H1 (cell line): ENCODE measurements at regions not wholly inside any gene's neighbourhood (a gene's known extent, or its start where the extent isn't known, plus 50 kb on each side); places are given as distances from the start of the nearest gene placed in this dataset.

Experiments used
- CTCF ChIA-PET: fragments of 300-600 bp; sonication (Branson Sonifier 250); formaldehyde crosslinking; loops from one replicate; lab custom pipeline; 2021; ENCODE audit not compliant: partially characterized antibody; lab: Charles Lee
- POLR2A ChIA-PET: fragments of 300-600 bp; sonication (Branson Sonifier 250); formaldehyde crosslinking; loops from one replicate; lab custom pipeline; 2021; ENCODE audit warnings: inconsistent platforms; ENCODE audit not compliant: partially characterized antibody; lab: Charles Lee
- DNase-seq, 2 experiments: peaks; one replicate each; pipeline versions ENCODE4 v3.0.0 to v3.0.0-alpha.2; 2010 to 2022; ENCODE audit warnings: low spot score in 2 of 2, low read depth in 1 of 2, mixed read lengths in 1 of 2
- FAIRE-seq: peaks from 2 replicates; lab custom pipeline; 2011; peaks lifted over from hg19 to GRCh38; lab: Jason Lieb, UNC
- H2AFZ ChIP-seq: 2 replicates; pipeline ENCODE4 v1.8.1; 2012; ENCODE audit warnings: low read length, inconsistent platforms
- H2AK5ac ChIP-seq: 2 replicates; pipeline ENCODE4 v1.6.1; 2013; ENCODE audit warnings: low read depth, low read length
- H2BK120ac ChIP-seq: replicated peaks from 2 replicates; pipeline ENCODE3; 2013; ENCODE audit warnings: low read depth, low read length, inconsistent platforms
- H2BK12ac ChIP-seq: 2 replicates; pipeline ENCODE4 v1.6.1; 2013; ENCODE audit warnings: low read depth, low read length
- H2BK15ac ChIP-seq: 2 replicates; pipeline ENCODE4 v1.6.1; 2013; ENCODE audit warnings: low read length
- H2BK20ac ChIP-seq: 2 replicates; pipeline ENCODE4 v1.6.1; 2013; ENCODE audit warnings: low read length
- H2BK5ac ChIP-seq: 2 replicates; pipeline ENCODE4 v1.6.1; 2013; ENCODE audit warnings: low read depth, low read length
- H3K14ac ChIP-seq: 2 replicates; pipeline ENCODE4 v1.6.1; 2013; ENCODE audit warnings: inconsistent platforms; ENCODE audit not compliant: insufficient read length
- H3K18ac ChIP-seq: 2 replicates; pipeline ENCODE4 v1.6.1; 2013; ENCODE audit warnings: low read length; ENCODE audit errors: extremely low read depth
- H3K23ac ChIP-seq: 2 replicates; pipeline ENCODE4 v1.6.1; 2013; ENCODE audit warnings: inconsistent platforms; ENCODE audit not compliant: insufficient read length
- H3K23me2 ChIP-seq: 2 replicates; pipeline ENCODE4 v1.6.1; 2013; ENCODE audit warnings: low read depth, low read length
- H3K27ac ChIP-seq: 2 replicates; pipeline ENCODE4 v1.6.1; 2011; ENCODE audit warnings: low read depth, low read length, inconsistent platforms
- H3K27me3 ChIP-seq, 4 experiments: replicated peaks in 1 of 4; 1 replicate in 1 of 4; 2 replicates in 3 of 4; pipeline versions ENCODE4 v1.6.1 to v1.8.1; 2011 to 2013; ENCODE audit warnings: low read length in 3 of 4, mild to moderate bottlenecking in 3 of 4, inconsistent platforms in 2 of 4, mixed read lengths in 2 of 4, moderate library complexity in 1 of 4; ENCODE audit not compliant: control insufficient read depth in 3 of 4, insufficient read depth in 3 of 4; ENCODE audit errors: extremely low read depth in 1 of 4
- H3K36me3 ChIP-seq, 4 experiments: 2 replicates each; pipeline versions ENCODE4 v1.6.1 to v1.8.1; 2011 to 2013; ENCODE audit warnings: mild to moderate bottlenecking in 4 of 4, low read length in 3 of 4, moderate library complexity in 2 of 4, control low read depth in 1 of 4, inconsistent platforms in 1 of 4; ENCODE audit not compliant: insufficient read depth in 4 of 4, control insufficient read depth in 2 of 4
- H3K4ac ChIP-seq: replicated peaks from 2 replicates; pipeline ENCODE3; 2013; ENCODE audit warnings: low read length, low read depth, mixed read lengths, inconsistent platforms; ENCODE audit not compliant: insufficient read length
- H3K4me1 ChIP-seq, 4 experiments: replicated peaks in 1 of 4; 1 replicate in 1 of 4; 2 replicates in 3 of 4; pipeline versions ENCODE4 v1.6.1 to v1.8.1; 2011 to 2013; ENCODE audit warnings: low read length in 3 of 4, inconsistent platforms in 2 of 4, mixed read lengths in 1 of 4; ENCODE audit not compliant: insufficient read depth in 4 of 4, control insufficient read depth in 3 of 4
- H3K4me2 ChIP-seq, 2 experiments: 2 replicates each; pipeline versions ENCODE4 v1.6.1 to v1.8.1; 2011 to 2013; ENCODE audit warnings: low read depth in 2 of 2, low read length in 2 of 2, control low read depth in 1 of 2, inconsistent platforms in 1 of 2, mild to moderate bottlenecking in 1 of 2; ENCODE audit not compliant: insufficient read depth in 1 of 2
- H3K4me3 ChIP-seq, 4 experiments: fragments of 200-600, 300-600 bp in 1 of 4; sonication (generic), shearing (Covaris generic), sonication (Bioruptor Twin) in 1 of 4; 2 replicates each; pipeline versions ENCODE4 v1.5.1 to v1.8.1; 2011 to 2016; ENCODE audit warnings: low read length in 4 of 4, low read depth in 3 of 4, control low read depth in 2 of 4, inconsistent platforms in 2 of 4, mild to moderate bottlenecking in 2 of 4, mixed read lengths in 1 of 4, moderate library complexity in 1 of 4; ENCODE audit not compliant: insufficient read depth in 2 of 4; ENCODE audit errors: extremely low read depth in 1 of 4
- H3K56ac ChIP-seq: replicated peaks from 2 replicates; pipeline ENCODE3; 2013; ENCODE audit warnings: low read depth, mild to moderate bottlenecking, mixed read lengths, low read length, inconsistent platforms; ENCODE audit not compliant: insufficient read length
- H3K79me1 ChIP-seq: 2 replicates; pipeline ENCODE4 v1.6.1; 2013; ENCODE audit warnings: low read depth, low read length, control low read depth
- H3K79me2 ChIP-seq, 2 experiments: 2 replicates each; pipeline versions ENCODE4 v1.6.1 to v1.8.1; 2012 to 2013; ENCODE audit warnings: low read length in 2 of 2, mild to moderate bottlenecking in 2 of 2, inconsistent platforms in 1 of 2; ENCODE audit not compliant: insufficient read depth in 2 of 2, control insufficient read depth in 1 of 2
- H3K9ac ChIP-seq, 4 experiments: replicated peaks in 1 of 4; 1 replicate in 1 of 4; 2 replicates in 3 of 4; pipeline versions ENCODE4 v1.6.1 to v1.8.1; 2011 to 2013; ENCODE audit warnings: low read depth in 3 of 4, low read length in 3 of 4, control low read depth in 2 of 4, mild to moderate bottlenecking in 2 of 4, moderate library complexity in 2 of 4, inconsistent platforms in 1 of 4; ENCODE audit errors: extremely low read depth in 1 of 4
- H3K9me3 ChIP-seq, 2 experiments: 2 replicates each; pipeline versions ENCODE4 v1.6.1 to v1.8.1; 2012 to 2013; ENCODE audit warnings: mild to moderate bottlenecking in 2 of 2, moderate library complexity in 2 of 2, control low read depth in 1 of 2, inconsistent platforms in 1 of 2, low read depth in 1 of 2, low read length in 1 of 2, mixed read lengths in 1 of 2; ENCODE audit not compliant: insufficient read depth in 2 of 2
- H4K20me1 ChIP-seq, 2 experiments: replicated peaks in 1 of 2; 2 replicates each; pipeline versions ENCODE3 to v1.8.1; 2011 to 2013; ENCODE audit warnings: inconsistent platforms in 2 of 2, low read length in 2 of 2, mild to moderate bottlenecking in 1 of 2; ENCODE audit not compliant: insufficient read depth in 2 of 2, control insufficient read depth in 1 of 2
- H4K5ac ChIP-seq: 2 replicates; pipeline ENCODE4 v1.6.1; 2013; ENCODE audit warnings: low read length, low read depth, mixed read lengths, inconsistent platforms; ENCODE audit not compliant: insufficient read length
- H4K8ac ChIP-seq: 2 replicates; pipeline ENCODE4 v1.8.0; 2013; ENCODE audit warnings: mild to moderate bottlenecking, moderate library complexity, low read length, inconsistent platforms; ENCODE audit not compliant: insufficient read depth; ENCODE audit errors: extremely low read depth
- H4K91ac ChIP-seq: replicated peaks from 2 replicates; pipeline ENCODE3; 2013; ENCODE audit warnings: low read length, mixed read lengths, inconsistent platforms; ENCODE audit not compliant: insufficient read length
- CBX8 ChIP-seq: fragments of 300-800, 300-1000 bp; sonication (generic); IDR thresholded peaks from 2 replicates; pipeline ENCODE4 v1.7.1; 2016; ENCODE audit warnings: low read depth, low read length, borderline replicate concordance
- EZH2 ChIP-seq: fragments of 200-600 bp; sonication (generic); IDR thresholded peaks from 2 replicates; pipeline ENCODE4 v1.7.1; 2012; ENCODE audit warnings: low read depth, mild to moderate bottlenecking, moderate library complexity, low read length, inconsistent platforms; ENCODE audit not compliant: severe bottlenecking
- KDM4A ChIP-seq: IDR thresholded peaks from one replicate; pipeline ENCODE4 v1.7.1; 2012; ENCODE audit warnings: low read depth, mild to moderate bottlenecking, moderate library complexity, low read length, inconsistent platforms; ENCODE audit not compliant: severe bottlenecking
- MAFK ChIP-seq: IDR thresholded peaks from 2 replicates; pipeline ENCODE4 v1.6.1; 2012; ENCODE audit warnings: low read depth, mild to moderate bottlenecking, improper control_type of control experiment, low read length
- RAD21 ChIP-seq, 2 experiments: IDR thresholded peaks in 1 of 2; conservative IDR thresholded peaks in 1 of 2; 2 replicates each; pipeline ENCODE4 v1.6.1; 2011; ENCODE audit warnings: low read depth in 2 of 2, low read length in 2 of 2, improper control_type of control experiment in 1 of 2, inconsistent platforms in 1 of 2, mild to moderate bottlenecking in 1 of 2, moderate library complexity in 1 of 2
- SUZ12 ChIP-seq: fragments of 200-600 bp; sonication (generic); IDR thresholded peaks from 2 replicates; pipeline ENCODE4 v1.6.1; 2012; ENCODE audit warnings: mild to moderate bottlenecking, inconsistent platforms, low read length, moderate library complexity, mixed read lengths
- TAF7 ChIP-seq: optimal IDR thresholded peaks from 2 replicates; pipeline ENCODE3; 2011; ENCODE audit warnings: low read depth, mild to moderate bottlenecking, inconsistent platforms, low read length, moderate library complexity, borderline replicate concordance
- TBP ChIP-seq: IDR thresholded peaks from 2 replicates; pipeline ENCODE4 v1.6.1; 2011; ENCODE audit warnings: low read depth, low read length, improper control_type of control experiment
- WGBS, 2 experiments: shearing (Covaris generic) in 1 of 2; methylation state at CpG; one replicate each; pipeline versions ENCODE4 v1.1.6 to v1.1.7; 2013 to 2015; ENCODE audit warnings: low lambda C conversion rate in 2 of 2, mixed read lengths in 2 of 2, inconsistent platforms in 1 of 2, low coverage in 1 of 2, missing lambda C conversion rate in 1 of 2; ENCODE audit not compliant: insufficient replicate concordance in 2 of 2, insufficient coverage in 1 of 2, insufficient read length in 1 of 2; ENCODE audit errors: extremely low coverage in 1 of 2, missing lambda C conversion rate in 1 of 2; 5-methylcytosine and 5-hydroxymethylcytosine counted together

DNA sequence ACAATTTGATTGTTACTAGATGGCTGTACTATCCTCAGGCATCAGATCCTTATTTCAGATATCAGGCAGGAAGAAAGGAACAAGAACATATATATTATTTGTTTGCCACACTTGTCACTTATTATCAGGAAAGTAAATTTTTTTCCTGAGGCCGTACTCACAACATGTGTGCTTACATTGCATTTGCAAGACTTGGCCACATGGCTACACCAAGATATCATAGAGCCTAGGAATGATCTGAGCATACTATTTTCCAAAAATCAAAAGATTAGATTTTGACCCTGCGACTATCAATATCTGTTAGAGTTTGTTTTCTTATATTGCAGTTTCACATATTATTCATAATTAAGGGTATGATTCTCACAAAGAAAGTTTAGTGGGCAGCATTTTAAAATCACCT, 426.2 kb upstream of the BCHE start:
- Histone ChIP-seq H3K27ac (no peak overlapping the region), H3K23ac (no peak overlapping the region), H3K9ac (no peak overlapping the region), H3K79me1 (no peaks in the 10 kb centered on the region), H3K4ac (no peak overlapping the region), H3K9me3 (peaks cover 0 to under 1% of the 10 kb centered on the region in 2 experiments; a peak in 1 of 4 replicates), H3K4me1 (no peaks in the 10 kb centered on the region), H3K14ac (no peak overlapping the region), H4K5ac (no peak overlapping the region), H2BK15ac (no peak overlapping the region), H2BK20ac (no peak overlapping the region), H3K4me3 (no peak overlapping the region), H3K36me3 (no peaks in the 10 kb centered on the region), H3K4me2 (no peak overlapping the region), H2BK12ac (no peak overlapping the region), H3K18ac (no peak overlapping the region), H4K91ac (no peak overlapping the region), H3K27me3 (no peaks in the 10 kb centered on the region), H3K23me2 (no peaks in the 10 kb centered on the region), H2AK5ac (no peak overlapping the region), H4K8ac (no peak overlapping the region), H2BK120ac (no peak overlapping the region), H4K20me1 (no peaks in the 10 kb centered on the region), H2BK5ac (no peak overlapping the region), H3K56ac (no peak overlapping the region), H3K79me2 (no peaks in the 10 kb centered on the region), H2AFZ (no peak overlapping the region)
- no peak for TF ChIP-seq TBP
- no peak for TF ChIP-seq MAFK
- peak in 1 of 2 experiments; percentile 19; a peak in 1 of 4 replicates for TF ChIP-seq RAD21 (IDR thresholded peaks at IDR 0.05 in 1 of 2, conservative IDR thresholded peaks at IDR 0.05 in 1 of 2; ENCODE audit: low read depth in 2 of 2, low read length in 2 of 2)
- no peak for TF ChIP-seq SUZ12
- TF ChIP-seq EZH2: no peak
- TF ChIP-seq KDM4A: no peak
- no peak for TF ChIP-seq TAF7
- TF ChIP-seq CBX8: no peak
- DNase-seq (no peak), FAIRE-seq (no peak)
- CTCF ChIA-PET: interaction anchor here (0.7 kb wide), 2 partner anchors 98 to 243 kb away, joined by 3 read pairs; no protein-coding TSS in a partner anchor
- WGBS, 2 experiments: 97% methylated on average over 2 of the region's 2 CpGs; no CpG with 5 or more reads in 1 of the 2 experiments
- POLR2A ChIA-PET: no interaction called here
